IPS-15b (cell line): ENCODE measurements at regions not wholly inside any gene's neighbourhood (a gene's known extent, or its start where the extent isn't known, plus 50 kb on each side); places are given as distances from the start of the nearest gene placed in this dataset.
"Not testable (repeated sequence)": the region's sequence is repeated elsewhere in the genome, so short reads cannot be mapped to it uniquely, and the experiment has no call there.

Experiments used
- H3K27me3 ChIP-seq: one replicate; pipeline ENCODE4 v1.6.1; 2013; ENCODE audit warnings: low read length; ENCODE audit not compliant: control insufficient read depth, insufficient read depth
- H3K36me3 ChIP-seq: one replicate; pipeline ENCODE4 v1.6.1; 2013; ENCODE audit warnings: low read length; ENCODE audit not compliant: control insufficient read depth, insufficient read depth
- H3K4me1 ChIP-seq: one replicate; pipeline ENCODE4 v1.6.1; 2013; ENCODE audit warnings: mild to moderate bottlenecking, low read length; ENCODE audit not compliant: control insufficient read depth, insufficient read depth
- H3K4me3 ChIP-seq: one replicate; pipeline ENCODE4 v1.5.1; 2013; ENCODE audit warnings: low read depth, low read length
- H3K9ac ChIP-seq: one replicate; pipeline ENCODE4 v1.6.1; 2013; ENCODE audit warnings: low read depth, mild to moderate bottlenecking, low read length
- H3K9me3 ChIP-seq: one replicate; pipeline ENCODE4 v1.6.1; 2013; ENCODE audit warnings: mild to moderate bottlenecking, low read length; ENCODE audit not compliant: control insufficient read depth, insufficient read depth

- Histone ChIP-seq H3K9me3 (no peaks in the 10 kb centered on the region), H3K4me1 (no peaks in the 10 kb centered on the region), H3K9ac (no peak overlapping the region), H3K4me3 (no peak overlapping the region), H3K36me3 (no peaks in the 10 kb centered on the region), H3K27me3 (no peaks in the 10 kb centered on the region)
Measured at GRCh38 chr20:51178153-51178552, 155.2 kb upstream of the KCNG1 start.

DNA sequence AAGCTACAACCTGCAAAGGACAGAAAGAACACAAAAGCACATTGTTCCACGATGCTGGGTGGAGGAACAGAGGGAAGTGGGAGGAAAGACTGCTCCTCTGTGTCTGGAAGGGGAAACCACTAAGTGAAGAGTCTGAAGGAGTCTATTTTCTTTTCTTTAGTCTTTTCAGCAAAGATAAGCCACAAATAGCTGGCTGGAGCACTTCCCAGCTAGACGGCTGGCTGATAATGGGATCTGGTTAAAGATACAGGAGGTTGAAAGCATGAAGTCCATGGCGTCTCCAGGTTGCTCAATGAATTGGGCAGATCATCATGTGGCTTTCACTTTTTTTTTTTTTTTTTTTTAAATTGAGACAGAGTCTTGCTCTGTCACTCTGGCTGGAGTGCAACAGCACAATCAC, 154.0 kb upstream of the KCNG1 start:
- H3K4me3 ChIP-seq = no peak overlapping the region
- H3K9ac ChIP-seq = no peak overlapping the region
- H3K9me3 ChIP-seq = no peaks in the 10 kb centered on the region
- no peaks in the 10 kb centered on the region for H3K4me1 ChIP-seq
- no peaks in the 10 kb centered on the region for H3K36me3 ChIP-seq
- peaks cover 3% of the 10 kb centered on the region for H3K27me3 ChIP-seq

- no peak overlapping the region for H3K4me3 ChIP-seq
- H3K9ac ChIP-seq = no peak overlapping the region
- H3K27me3 ChIP-seq = peaks cover 8% of the 10 kb centered on the region
- no peaks in the 10 kb centered on the region for H3K36me3 ChIP-seq
- no peaks in the 10 kb centered on the region for H3K4me1 ChIP-seq
- H3K9me3 ChIP-seq = no peaks in the 10 kb centered on the region
Measured at GRCh38 chr20:51176446-51176845, 153.5 kb upstream of the KCNG1 start.

DNA sequence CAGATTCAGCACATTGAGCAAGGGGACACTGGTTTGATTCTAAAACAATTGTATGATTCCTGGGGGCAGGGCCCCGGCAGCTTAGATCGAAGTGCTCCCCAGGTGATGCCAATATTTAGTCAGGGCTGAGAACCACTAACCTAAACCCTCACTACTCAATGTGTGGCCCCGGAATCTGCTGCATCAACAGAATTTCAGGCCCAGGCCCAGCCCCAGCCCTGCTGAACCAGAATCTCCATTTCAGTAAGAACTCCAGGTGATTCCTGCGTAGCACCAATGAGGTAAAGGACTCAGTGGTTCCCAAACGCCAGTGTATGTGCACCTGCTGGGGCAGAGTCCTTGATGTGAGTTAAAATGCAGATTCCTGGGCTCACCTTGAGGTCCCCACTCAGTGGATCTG, 152.8 kb upstream of the KCNG1 start:
- H3K4me3 ChIP-seq = no peak overlapping the region
- peaks cover 13% of the 10 kb centered on the region for H3K27me3 ChIP-seq

GRCh38 chr20:51175156-51175555, 152.2 kb upstream of the KCNG1 start:
- no peak overlapping the region for H3K9ac ChIP-seq
- H3K4me1 ChIP-seq = no peaks in the 10 kb centered on the region
- peaks cover 18% of the 10 kb centered on the region for H3K27me3 ChIP-seq
- H3K9me3 ChIP-seq = no peaks in the 10 kb centered on the region
- H3K4me3 ChIP-seq = no peak overlapping the region
- H3K36me3 ChIP-seq = no peaks in the 10 kb centered on the region

More for the DNA sequence above, 152.8 kb upstream of the KCNG1 start:
- Histone ChIP-seq H3K9ac (no peak overlapping the region), H3K9me3 (no peaks in the 10 kb centered on the region), H3K36me3 (no peaks in the 10 kb centered on the region), H3K4me1 (no peaks in the 10 kb centered on the region)

- no peaks in the 10 kb centered on the region for H3K9me3 ChIP-seq
- H3K4me1 ChIP-seq = no peaks in the 10 kb centered on the region
- H3K27me3 ChIP-seq = peaks cover 19% of the 10 kb centered on the region
- no peak overlapping the region for H3K4me3 ChIP-seq
- H3K36me3 ChIP-seq = no peaks in the 10 kb centered on the region
- H3K9ac ChIP-seq = no peak overlapping the region
Measured at GRCh38 chr20:51174536-51174935, 151.6 kb upstream of the KCNG1 start.

- H3K4me1 ChIP-seq = no peaks in the 10 kb centered on the region
- no peaks in the 10 kb centered on the region for H3K36me3 ChIP-seq
- no peak overlapping the region for H3K4me3 ChIP-seq
- H3K9ac ChIP-seq = no peak overlapping the region
- H3K9me3 ChIP-seq = no peaks in the 10 kb centered on the region
- peaks cover 30% of the 10 kb centered on the region for H3K27me3 ChIP-seq
Measured at GRCh38 chr20:51172558-51173428, 149.9 kb upstream of the KCNG1 start.

GRCh38 chr20:51171141-51171540, 148.2 kb upstream of the KCNG1 start:
- H3K9me3 ChIP-seq = no peaks in the 10 kb centered on the region
- H3K9ac ChIP-seq = no peak overlapping the region
- no peaks in the 10 kb centered on the region for H3K36me3 ChIP-seq
- H3K4me3 ChIP-seq = no peak overlapping the region
- no peaks in the 10 kb centered on the region for H3K4me1 ChIP-seq
- H3K27me3 ChIP-seq = peaks cover 30% of the 10 kb centered on the region

DNA sequence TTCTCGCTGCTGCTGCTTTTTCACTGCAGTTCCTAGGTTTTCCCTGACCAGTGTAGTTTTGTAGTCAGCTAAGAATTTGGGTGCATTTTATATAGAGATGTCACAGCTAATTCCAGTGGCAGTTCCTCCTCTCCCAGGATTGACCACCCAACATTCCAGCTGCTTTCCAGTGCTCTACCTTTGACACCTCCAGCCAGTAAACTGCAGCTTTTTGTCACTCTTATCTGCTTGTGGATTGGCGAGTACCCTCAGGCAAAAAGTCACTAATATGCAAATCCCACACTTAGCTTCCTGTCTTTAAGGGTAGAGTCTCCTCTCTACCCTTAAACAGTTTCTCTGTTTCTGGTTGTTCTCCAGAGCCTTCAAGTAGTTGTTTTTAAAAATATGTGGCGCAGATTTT, 146.9 kb upstream of the KCNG1 start:
- Histone ChIP-seq H3K4me3 (no peak overlapping the region), H3K9me3 (no peaks in the 10 kb centered on the region), H3K27me3 (peaks cover 30% of the 10 kb centered on the region), H3K36me3 (no peaks in the 10 kb centered on the region), H3K4me1 (no peaks in the 10 kb centered on the region), H3K9ac (no peak overlapping the region)

- not testable (repeated sequence) for H3K9ac ChIP-seq, H3K9me3 ChIP-seq, H3K36me3 ChIP-seq, H3K4me1 ChIP-seq, H3K4me3 ChIP-seq
- peaks cover 30% of the 10 kb centered on the region for H3K27me3 ChIP-seq
Measured at GRCh38 chr20:51167911-51168310, 145.0 kb upstream of the KCNG1 start.

DNA sequence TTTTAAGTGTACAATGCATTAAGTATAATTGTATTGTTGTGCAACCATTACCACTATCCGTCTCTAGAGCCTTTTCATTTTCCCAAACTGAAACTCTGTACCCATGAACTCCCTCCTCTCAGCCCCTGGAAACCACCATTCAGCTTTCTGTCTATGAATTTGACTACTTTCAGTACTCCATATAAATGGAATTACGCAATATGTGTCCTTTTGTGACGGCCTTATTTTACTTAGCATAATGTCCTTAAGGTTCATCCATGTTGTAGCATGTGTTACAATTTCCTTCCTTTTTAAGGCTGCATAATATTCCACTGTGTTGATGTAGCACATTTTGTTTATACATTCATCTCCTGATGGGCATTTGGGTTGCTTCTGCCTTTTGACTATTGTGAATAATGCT, 143.6 kb upstream of the KCNG1 start:
- no peaks in the 10 kb centered on the region for H3K4me1 ChIP-seq
- no peaks in the 10 kb centered on the region for H3K9me3 ChIP-seq
- H3K27me3 ChIP-seq = peaks cover 23% of the 10 kb centered on the region
- H3K36me3 ChIP-seq = no peaks in the 10 kb centered on the region
- no peak overlapping the region for H3K9ac ChIP-seq
- H3K4me3 ChIP-seq = no peak overlapping the region

GRCh38 chr20:51165131-51165530, 142.2 kb upstream of the KCNG1 start:
- Histone ChIP-seq H3K4me3 (no peak overlapping the region), H3K9ac (no peak overlapping the region), H3K9me3 (no peaks in the 10 kb centered on the region), H3K36me3 (no peaks in the 10 kb centered on the region), H3K4me1 (no peaks in the 10 kb centered on the region), H3K27me3 (peaks cover 12% of the 10 kb centered on the region)
